Natural killer cell (primary cell): ENCODE measurements at regions not wholly inside any gene's neighbourhood (a gene's known extent, or its start where the extent isn't known, plus 50 kb on each side); places are given as distances from the start of the nearest gene placed in this dataset.
A peak's percentile ranks its signal among the peaks of the same experiment; 100 is the strongest.

Experiments
- ATAC-seq, 3 donors: fragments of 150-1000 bp in 2 of 3; fragments of 200-7000 bp in 1 of 3; cut with Tn5 transposase; 1 replicate in 1 of 3; 2 replicates in 2 of 3; pipeline ENCODE4 v1.10.0; 2021; ENCODE audit warnings: mild to moderate bottlenecking in 2 of 3, moderate library complexity in 2 of 3
- DNase-seq, 2 donors: peaks; one replicate each; pipeline versions ENCODE4 v3.0.0 to v3.0.0-alpha.2; 2013 to 2021; ENCODE audit warnings: mixed read lengths in 1 of 2
- H3K27ac ChIP-seq: one replicate; pipeline ENCODE4 v1.5.1; 2013; ENCODE audit warnings: mild to moderate bottlenecking, low read length
- H3K27me3 ChIP-seq: one replicate; pipeline ENCODE4 v1.6.1; 2013; ENCODE audit warnings: low read length; ENCODE audit not compliant: control insufficient read depth, insufficient read depth
- H3K36me3 ChIP-seq: one replicate; pipeline ENCODE4 v1.6.1; 2013; ENCODE audit warnings: low read length; ENCODE audit not compliant: control insufficient read depth, insufficient read depth
- H3K4me1 ChIP-seq: one replicate; pipeline ENCODE4 v1.6.1; 2013; ENCODE audit warnings: low read length; ENCODE audit not compliant: control insufficient read depth, insufficient read depth
- H3K4me3 ChIP-seq: one replicate; pipeline ENCODE4 v1.5.1; 2013; ENCODE audit warnings: low read length
- H3K9me3 ChIP-seq: one replicate; pipeline ENCODE4 v1.6.1; 2013; ENCODE audit warnings: low read length; ENCODE audit not compliant: control insufficient read depth, insufficient read depth
- H3K27ac Mint-ChIP-seq, 2 donors: one replicate each; pipeline ENCODE4 v1.8.0; 2022; ENCODE audit warnings: mild to moderate bottlenecking in 2 of 2, mixed read lengths in 2 of 2, moderate library complexity in 1 of 2
- H3K27me3 Mint-ChIP-seq, 2 donors: one replicate each; pipeline ENCODE4 v1.8.0; 2022; ENCODE audit warnings: low read depth in 2 of 2, mixed read lengths in 2 of 2
- H3K36me3 Mint-ChIP-seq: one replicate; pipeline ENCODE4 v1.8.0; 2022; ENCODE audit warnings: mixed read lengths
- H3K4me1 Mint-ChIP-seq, 2 donors: one replicate each; pipeline ENCODE4 v1.8.0; 2022; ENCODE audit warnings: mixed read lengths in 2 of 2
- H3K4me3 Mint-ChIP-seq: one replicate; pipeline ENCODE4 v1.8.0; 2022; ENCODE audit warnings: mild to moderate bottlenecking, moderate library complexity, mixed read lengths
- H3K9me3 Mint-ChIP-seq, 2 donors: one replicate each; pipeline ENCODE4 v1.8.0; 2022; ENCODE audit warnings: mixed read lengths in 2 of 2
- WGBS: methylation state at CpG from one replicate; pipeline ENCODE4 v1.1.7; 2013; ENCODE audit warnings: missing lambda C conversion rate; ENCODE audit not compliant: insufficient coverage; 5-methylcytosine and 5-hydroxymethylcytosine counted together
- intact Hi-C: fragments of 100-400 bp; cut with micrococcal nuclease; formaldehyde crosslinking; loops from one replicate; pipeline ENCODE4 v1.14.2; 2022
- TF ChIP-seq, protein P1 (sequence below): fragments of 200-600 bp; IDR thresholded peaks from one replicate; pipeline ENCODE4 v1.8.0; 2022; ENCODE audit warnings: antibody characterized with exemption

DNA sequence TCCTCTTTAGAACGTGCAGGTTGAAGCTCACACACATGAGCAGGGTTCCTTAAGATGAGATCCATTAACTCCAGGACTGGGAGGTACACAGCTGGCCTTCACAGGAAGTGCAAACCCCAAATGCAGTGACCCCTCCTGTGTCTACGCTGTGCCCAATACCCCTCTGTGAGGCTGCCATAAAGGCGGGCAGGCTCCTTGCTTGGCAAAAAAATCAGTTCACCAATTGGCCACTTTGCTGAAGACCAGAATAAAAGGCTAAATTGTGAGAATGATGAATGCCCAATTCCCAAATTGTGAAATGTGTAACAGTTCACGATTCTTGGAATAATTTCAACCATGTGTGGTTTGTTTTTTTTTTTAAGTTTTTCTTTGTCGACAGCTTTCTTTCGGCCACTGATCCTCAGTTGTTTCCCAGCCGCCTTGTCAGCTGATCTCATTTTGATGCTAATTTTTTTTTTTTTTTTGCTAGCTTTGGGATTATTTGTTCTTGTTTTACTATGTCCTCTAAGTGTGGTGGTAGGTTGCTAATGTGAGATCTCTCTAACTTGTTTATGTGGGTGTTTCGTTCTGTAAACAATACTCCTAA is 101.9 kb upstream of the PRSS58 start:
- Mint-ChIP-seq H3K27ac (no peak overlapping the region), H3K27me3 (peaks cover 6 to 17% of the 10 kb centered on the region in 2 donors), H3K4me3 (no peak overlapping the region), H3K9me3 (no peaks in the 10 kb centered on the region), H3K36me3 (no peaks in the 10 kb centered on the region), H3K4me1 (peaks cover 5 to 6% of the 10 kb centered on the region in 2 donors)
- Histone ChIP-seq H3K27ac (no peak overlapping the region), H3K27me3 (no peaks in the 10 kb centered on the region), H3K4me1 (no peaks in the 10 kb centered on the region), H3K9me3 (no peaks in the 10 kb centered on the region), H3K4me3 (no peak overlapping the region), H3K36me3 (no peaks in the 10 kb centered on the region)
- no peak for DNase-seq
- intact Hi-C loops: loop anchor here (5.0 kb wide), 1 partner anchor 382 kb away; no protein-coding TSS in a partner anchor
- WGBS: 82% methylated on average over 7 of the region's 8 CpGs
- no peak for ATAC-seq
- TF ChIP-seq, protein P1, sequence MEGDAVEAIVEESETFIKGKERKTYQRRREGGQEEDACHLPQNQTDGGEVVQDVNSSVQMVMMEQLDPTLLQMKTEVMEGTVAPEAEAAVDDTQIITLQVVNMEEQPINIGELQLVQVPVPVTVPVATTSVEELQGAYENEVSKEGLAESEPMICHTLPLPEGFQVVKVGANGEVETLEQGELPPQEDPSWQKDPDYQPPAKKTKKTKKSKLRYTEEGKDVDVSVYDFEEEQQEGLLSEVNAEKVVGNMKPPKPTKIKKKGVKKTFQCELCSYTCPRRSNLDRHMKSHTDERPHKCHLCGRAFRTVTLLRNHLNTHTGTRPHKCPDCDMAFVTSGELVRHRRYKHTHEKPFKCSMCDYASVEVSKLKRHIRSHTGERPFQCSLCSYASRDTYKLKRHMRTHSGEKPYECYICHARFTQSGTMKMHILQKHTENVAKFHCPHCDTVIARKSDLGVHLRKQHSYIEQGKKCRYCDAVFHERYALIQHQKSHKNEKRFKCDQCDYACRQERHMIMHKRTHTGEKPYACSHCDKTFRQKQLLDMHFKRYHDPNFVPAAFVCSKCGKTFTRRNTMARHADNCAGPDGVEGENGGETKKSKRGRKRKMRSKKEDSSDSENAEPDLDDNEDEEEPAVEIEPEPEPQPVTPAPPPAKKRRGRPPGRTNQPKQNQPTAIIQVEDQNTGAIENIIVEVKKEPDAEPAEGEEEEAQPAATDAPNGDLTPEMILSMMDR: no peak

DNA sequence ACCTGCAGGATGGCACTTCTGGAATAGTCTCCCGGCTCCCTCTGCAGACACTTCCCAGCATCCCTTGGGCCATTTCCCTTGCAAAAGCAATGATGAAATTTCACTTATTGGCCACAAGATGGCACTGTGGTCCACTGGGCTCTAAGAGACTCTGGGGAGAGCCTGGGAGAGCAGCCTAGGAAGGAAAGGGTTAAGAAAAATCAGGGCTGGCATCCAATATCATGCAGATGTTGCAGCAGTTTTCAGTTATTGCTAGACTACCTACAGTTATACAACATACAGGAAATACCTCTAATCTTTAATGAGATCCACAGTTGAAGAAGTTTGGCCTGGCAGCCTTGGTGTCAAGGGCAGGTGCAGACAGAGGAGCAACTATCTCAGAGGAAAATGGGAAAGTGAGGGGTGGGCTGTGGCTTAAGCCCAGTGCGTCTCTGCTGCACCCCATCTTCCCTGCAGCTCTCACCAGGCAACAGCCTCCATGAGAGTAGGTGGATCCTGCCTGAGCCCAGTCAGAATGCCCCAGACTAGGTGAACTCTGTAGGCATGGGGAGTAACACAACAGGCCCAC is 100.2 kb upstream of the PRSS58 start:
- H3K9me3 ChIP-seq: no peaks in the 10 kb centered on the region
- DNase-seq: peak in 1 of 2 donors; percentile 76
- Mint-ChIP-seq H3K27ac (no peak overlapping the region), H3K36me3 (no peaks in the 10 kb centered on the region), H3K9me3 (no peaks in the 10 kb centered on the region), H3K27me3 (peaks cover 0 to 5% of the 10 kb centered on the region in 2 donors), H3K4me1 (peaks cover 16 to 18% of the 10 kb centered on the region in 2 donors), H3K4me3 (no peak overlapping the region)
- no peak overlapping the region for H3K4me3 ChIP-seq
- H3K4me1 ChIP-seq: peaks cover 4% of the 10 kb centered on the region
- intact Hi-C loops: loop anchor here (5.0 kb wide), 1 partner anchor 381 kb away; no protein-coding TSS in a partner anchor
- TF ChIP-seq, protein P1: peak; percentile 72
- no peak overlapping the region for H3K27ac ChIP-seq
- 4% methylated on average over 2 of the region's 2 CpGs for WGBS
- ATAC-seq: peak; percentile 49 to 79 (median 57)
- no peaks in the 10 kb centered on the region for H3K27me3 ChIP-seq
- no peaks in the 10 kb centered on the region for H3K36me3 ChIP-seq

GRCh38 chr7:142356166-142356565 is 98.3 kb upstream of the PRSS58 start:
- Mint-ChIP-seq H3K4me3 (no peak overlapping the region), H3K9me3 (no peaks in the 10 kb centered on the region), H3K4me1 (peaks cover 19 to 23% of the 10 kb centered on the region in 2 donors), H3K36me3 (no peaks in the 10 kb centered on the region), H3K27me3 (no peaks in the 10 kb centered on the region), H3K27ac (no peak overlapping the region)
- Histone ChIP-seq H3K36me3 (no peaks in the 10 kb centered on the region), H3K27ac (no peak overlapping the region), H3K4me3 (no peak overlapping the region), H3K9me3 (no peaks in the 10 kb centered on the region), H3K4me1 (peaks cover 4% of the 10 kb centered on the region), H3K27me3 (no peaks in the 10 kb centered on the region)
- 54% methylated on average over 3 of the region's 4 CpGs for WGBS
- TF ChIP-seq, protein P1: no peak
- intact Hi-C loops: loop anchor here (5.0 kb wide), 1 partner anchor 379 kb away; no protein-coding TSS in a partner anchor
- no peak for ATAC-seq
- no peak for DNase-seq
